G401.6 (cell line): ENCODE measurements at regions not wholly inside any gene's neighbourhood (a gene's known extent, or its start where the extent isn't known, plus 50 kb on each side); places are given as distances from the start of the nearest gene placed in this dataset.

Source experiments
- FAIRE-seq: peaks from 2 replicates; lab custom pipeline; 2012; peaks lifted over from hg19 to GRCh38; lab: Jason Lieb, UNC

- FAIRE-seq: no peak
Observed at GRCh38 chr2:780581-780980, 103.4 kb upstream of the TMEM18 start.

GRCh38 chr2:780002-780401 is 102.8 kb upstream of the TMEM18 start:
- no peak for FAIRE-seq

GRCh38 chr2:778731-779350 is 101.6 kb upstream of the TMEM18 start:
- FAIRE-seq: no peak

- no peak for FAIRE-seq
Observed at GRCh38 chr2:777546-777945, 100.3 kb upstream of the TMEM18 start.

- FAIRE-seq: no peak
Observed at GRCh38 chr2:777051-777450, 99.8 kb upstream of the TMEM18 start.

- no peak for FAIRE-seq
Observed at GRCh38 chr2:776487-776886, 99.3 kb upstream of the TMEM18 start.

- FAIRE-seq: no peak
Observed at GRCh38 chr2:776038-776437, 98.8 kb upstream of the TMEM18 start.

- FAIRE-seq: no peak
Observed at GRCh38 chr2:774436-774835, 97.2 kb upstream of the TMEM18 start.

- FAIRE-seq: no peak
Observed at GRCh38 chr2:773256-774160, 96.3 kb upstream of the TMEM18 start.

GRCh38 chr2:771538-771937 is 94.3 kb upstream of the TMEM18 start:
- no peak for FAIRE-seq

GRCh38 chr2:770776-771175 is 93.6 kb upstream of the TMEM18 start:
- no peak for FAIRE-seq

GRCh38 chr2:769771-770170 is 92.6 kb upstream of the TMEM18 start:
- no peak for FAIRE-seq

- no peak for FAIRE-seq
Observed at GRCh38 chr2:768451-768850, 91.2 kb upstream of the TMEM18 start.

GRCh38 chr2:767944-768343 is 90.7 kb upstream of the TMEM18 start:
- no peak for FAIRE-seq

GRCh38 chr2:767440-767839 is 90.2 kb upstream of the TMEM18 start:
- FAIRE-seq: no peak

GRCh38 chr2:766255-766654 is 89.0 kb upstream of the TMEM18 start:
- FAIRE-seq: no peak

GRCh38 chr2:765369-765768 is 88.2 kb upstream of the TMEM18 start:
- no peak for FAIRE-seq

- FAIRE-seq: no peak
Observed at GRCh38 chr2:763766-764525, 86.7 kb upstream of the TMEM18 start.

GRCh38 chr2:762646-763045 is 85.4 kb upstream of the TMEM18 start:
- no peak for FAIRE-seq

- no peak for FAIRE-seq
Observed at GRCh38 chr2:761384-761783, 84.2 kb upstream of the TMEM18 start.

- FAIRE-seq: no peak
Observed at GRCh38 chr2:760001-760400, 82.8 kb upstream of the TMEM18 start.

- no peak for FAIRE-seq
Observed at GRCh38 chr2:758073-758820, 81.0 kb upstream of the TMEM18 start.
